ENCODE measurements at regions not wholly inside any gene's neighbourhood (a gene's known extent, or its start where the extent isn't known, plus 50 kb on each side); places are given as distances from the start of the nearest gene placed in this dataset.

GRCh38 chr7:27031289-27032172 lies 64.3 kb downstream of the HOXA1 start:
- no peak for TF ChIP-seq CTCF (IDR thresholded peaks at IDR 0.05; ENCODE audit: low read depth, low read length)
- TF ChIP-seq POLR2A (IDR thresholded peaks at IDR 0.05; ENCODE audit: extremely low read depth, insufficient read length): no peak
- TF ChIP-seq MAX (IDR thresholded peaks at IDR 0.05; ENCODE audit: low read depth, low read length): no peak
